BJ (cell line): ENCODE measurements at regions not wholly inside any gene's neighbourhood (a gene's known extent, or its start where the extent isn't known, plus 50 kb on each side); places are given as distances from the start of the nearest gene placed in this dataset.
A peak's percentile ranks its signal among the peaks of the same experiment; 100 is the strongest.

Source experiments
- CTCF ChIA-PET: fragments of 350-600 bp; formaldehyde crosslinking; extraction: SDS; loops from one replicate; lab custom pipeline; 2021; ENCODE audit warnings: antibody characterized with exemption, inconsistent platforms; lab: Yijun Ruan, JAX
- POLR2A ChIA-PET: fragments of 300-600 bp; sonication (Branson Sonifier 250); formaldehyde crosslinking; extraction: SDS; loops from one replicate; lab custom pipeline; 2021; ENCODE audit warnings: antibody characterized with exemption; lab: Charles Lee
- DNase-seq: peaks from one replicate; pipeline ENCODE4 v3.0.0-alpha.2; 2011; ENCODE audit warnings: low read depth
- H3K27me3 ChIP-seq: 2 replicates; pipeline ENCODE4 v1.6.0; 2011; ENCODE audit warnings: low read length; ENCODE audit not compliant: control insufficient read depth, insufficient read depth
- H3K36me3 ChIP-seq: 2 replicates; pipeline ENCODE4 v1.5.1; 2011; ENCODE audit warnings: low read length; ENCODE audit not compliant: control insufficient read depth, insufficient read depth
- H3K4me3 ChIP-seq: 2 replicates; pipeline ENCODE4 v1.5.1; 2011; ENCODE audit warnings: low read depth, mild to moderate bottlenecking, control low read depth, low read length
- CTCF ChIP-seq: IDR thresholded peaks from 2 replicates; pipeline ENCODE4 v1.5.1; 2011; ENCODE audit warnings: low read depth, mild to moderate bottlenecking, control low read depth, inconsistent platforms, low read length, moderate library complexity; ENCODE audit not compliant: insufficient read depth

DNA sequence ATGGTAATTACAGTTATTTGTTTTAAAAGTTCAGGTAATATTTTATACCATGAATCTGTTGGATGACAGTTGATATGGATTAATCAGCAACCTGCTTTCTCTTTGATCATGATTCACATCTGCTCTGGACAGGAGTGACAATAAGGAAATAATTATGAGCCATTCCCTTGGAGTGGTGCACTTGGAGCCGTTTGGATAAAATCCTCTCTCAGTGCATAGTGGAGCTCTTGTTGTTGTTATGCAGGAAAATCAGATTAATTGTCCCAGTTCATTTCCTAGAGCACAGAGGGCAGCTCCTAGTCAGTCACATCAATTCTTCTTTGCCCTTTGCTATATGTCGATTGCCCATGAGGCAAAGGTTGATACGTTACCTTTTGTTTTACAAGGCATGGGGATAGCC, 668.3 kb upstream of the NR3C2 start:
- Histone ChIP-seq H3K27me3 (no peaks in the 10 kb centered on the region), H3K4me3 (no peak overlapping the region), H3K36me3 (no peaks in the 10 kb centered on the region)
- ChIA-PET POLR2A (no interaction called here), CTCF (interaction anchor here (1.4 kb wide), 1 partner anchor 29 kb away, joined by 3 read pairs; no protein-coding TSS in a partner anchor)
- no peak for DNase-seq
- no peak for TF ChIP-seq CTCF

GRCh38 chr4:149108626-149109025, 666.4 kb upstream of the NR3C2 start:
- POLR2A ChIA-PET: no interaction called here
- CTCF ChIA-PET: no interaction called here
- no peaks in the 10 kb centered on the region for H3K27me3 ChIP-seq
- H3K36me3 ChIP-seq: no peaks in the 10 kb centered on the region
- no peak for TF ChIP-seq CTCF
- DNase-seq: peak; percentile 19
- no peak overlapping the region for H3K4me3 ChIP-seq

DNA sequence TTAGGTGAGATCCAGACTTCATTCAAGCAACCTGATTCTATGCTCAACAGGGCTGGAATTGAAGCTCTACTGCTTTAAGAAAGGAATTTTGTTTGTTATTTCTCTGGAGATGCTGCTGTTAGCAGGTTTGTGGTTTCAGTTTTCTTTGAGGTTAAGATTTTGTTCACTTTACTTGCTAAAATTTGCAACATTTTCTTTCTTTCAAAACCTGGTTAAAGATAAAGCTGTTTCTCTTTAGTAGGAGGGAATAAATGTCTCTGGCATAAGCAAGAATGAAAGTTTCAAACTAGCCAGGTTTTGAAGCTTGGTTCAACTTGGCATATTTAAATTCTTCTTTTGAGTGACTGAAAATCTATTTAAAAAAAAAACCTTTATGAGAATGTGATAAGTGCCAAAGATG, 660.6 kb upstream of the NR3C2 start:
- DNase-seq: no peak
- no peak for TF ChIP-seq CTCF
- Histone ChIP-seq H3K36me3 (no peaks in the 10 kb centered on the region), H3K4me3 (no peak overlapping the region), H3K27me3 (no peaks in the 10 kb centered on the region)
- CTCF ChIA-PET: interaction anchor here (0.7 kb wide), 1 partner anchor 16 kb away, joined by 3 read pairs; no protein-coding TSS in a partner anchor
- POLR2A ChIA-PET: no interaction called here

DNA sequence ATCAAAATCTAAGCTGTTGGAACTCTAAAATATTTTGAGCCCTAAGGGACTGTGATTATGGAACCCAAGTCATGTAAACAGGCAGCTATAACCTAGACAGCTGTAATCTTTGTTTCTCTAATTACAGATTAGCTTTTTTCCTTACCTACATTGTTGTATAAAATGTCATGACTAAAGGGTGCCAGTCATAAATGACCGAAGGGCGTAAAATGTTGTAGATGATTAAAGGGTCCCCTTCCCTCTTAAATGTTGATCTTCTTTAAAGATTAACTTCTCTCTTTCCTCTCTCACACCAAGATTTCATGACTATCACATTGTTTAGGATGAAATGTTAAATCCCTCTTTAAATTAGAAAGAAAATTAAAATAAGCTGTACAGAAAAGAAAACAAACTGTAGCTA, 659.4 kb upstream of the NR3C2 start:
- no peak for DNase-seq
- Histone ChIP-seq H3K36me3 (no peaks in the 10 kb centered on the region), H3K27me3 (no peaks in the 10 kb centered on the region), H3K4me3 (no peak overlapping the region)
- CTCF ChIA-PET: no interaction called here
- TF ChIP-seq CTCF: no peak
- POLR2A ChIA-PET: no interaction called here

- Histone ChIP-seq H3K36me3 (no peaks in the 10 kb centered on the region), H3K27me3 (no peaks in the 10 kb centered on the region), H3K4me3 (no peak overlapping the region)
- TF ChIP-seq CTCF: no peak
- ChIA-PET POLR2A (no interaction called here), CTCF (no interaction called here)
- no peak for DNase-seq
These were observed 653.6 kb upstream of the NR3C2 start for GRCh38 chr4:149095811-149096210.
